Mesenchymal stem cell (in vitro differentiated cells and primary cell): ENCODE measurements at regions not wholly inside any gene's neighbourhood (a gene's known extent, or its start where the extent isn't known, plus 50 kb on each side); places are given as distances from the start of the nearest gene placed in this dataset.

Experiments used
- DNase-seq: peaks from one replicate; pipeline ENCODE4 v3.0.0-alpha.2; 2013
- H2AFZ ChIP-seq: one replicate; pipeline ENCODE4 v1.6.1; 2013; ENCODE audit warnings: low read depth, mild to moderate bottlenecking, control low read depth, inconsistent platforms, low read length, moderate library complexity
- H2AK5ac ChIP-seq: 2 replicates; pipeline ENCODE4 v1.6.1; 2013; ENCODE audit warnings: low read length, moderate library complexity, mild to moderate bottlenecking, inconsistent platforms; ENCODE audit not compliant: severe bottlenecking
- H2BK120ac ChIP-seq: one replicate; pipeline ENCODE4 v1.6.1; 2013; ENCODE audit warnings: low read depth, mild to moderate bottlenecking, inconsistent platforms, low read length, moderate library complexity
- H2BK12ac ChIP-seq, 2 experiments: one replicate each; pipeline ENCODE4 v1.6.1; 2013; ENCODE audit warnings: inconsistent platforms in 2 of 2, low read length in 2 of 2, mild to moderate bottlenecking in 2 of 2, moderate library complexity in 2 of 2, control low read depth in 1 of 2
- H2BK15ac ChIP-seq: one replicate; pipeline ENCODE4 v1.6.1; 2013; ENCODE audit warnings: mild to moderate bottlenecking, low read depth, inconsistent platforms; ENCODE audit not compliant: poor library complexity, severe bottlenecking
- H2BK5ac ChIP-seq: 2 replicates; pipeline ENCODE4 v1.6.1; 2013; ENCODE audit warnings: low read depth, mild to moderate bottlenecking, low read length, control low read depth, inconsistent platforms; ENCODE audit not compliant: poor library complexity, severe bottlenecking
- H3K14ac ChIP-seq, 2 experiments: one replicate each; pipeline ENCODE4 v1.6.1; 2013; ENCODE audit warnings: inconsistent platforms in 2 of 2, low read length in 2 of 2, control low read depth in 1 of 2, mild to moderate bottlenecking in 1 of 2, moderate library complexity in 1 of 2
- H3K18ac ChIP-seq, 2 experiments: one replicate each; pipeline ENCODE4 v1.6.1; 2013; ENCODE audit warnings: inconsistent platforms in 2 of 2, low read length in 2 of 2, control low read depth in 1 of 2, low read depth in 1 of 2, mild to moderate bottlenecking in 1 of 2
- H3K23ac ChIP-seq, 2 experiments: one replicate each; pipeline ENCODE4 v1.6.1; 2013; ENCODE audit warnings: inconsistent platforms in 2 of 2, low read length in 2 of 2, mild to moderate bottlenecking in 2 of 2, moderate library complexity in 2 of 2, control low read depth in 1 of 2
- H3K27ac ChIP-seq: 2 replicates; pipeline ENCODE4 v1.5.1; 2013; ENCODE audit warnings: mild to moderate bottlenecking, moderate library complexity, low read length, control low read depth, inconsistent platforms; ENCODE audit not compliant: poor library complexity, severe bottlenecking
- H3K27me3 ChIP-seq, 2 experiments: 2 replicates each; pipeline versions ENCODE4 v1.6.1 to v1.7.0; 2013; ENCODE audit warnings: low read length in 2 of 2, mild to moderate bottlenecking in 2 of 2, moderate library complexity in 2 of 2, control low read depth in 1 of 2, inconsistent platforms in 1 of 2; ENCODE audit not compliant: control insufficient read depth in 1 of 2, insufficient read depth in 1 of 2
- H3K36me3 ChIP-seq, 2 experiments: 2 replicates each; pipeline versions ENCODE4 v1.6.1 to v1.7.0; 2013; ENCODE audit warnings: low read length in 2 of 2, control low read depth in 1 of 2, inconsistent platforms in 1 of 2, low read depth in 1 of 2, mild to moderate bottlenecking in 1 of 2; ENCODE audit not compliant: insufficient read depth in 2 of 2, control insufficient read depth in 1 of 2
- H3K4ac ChIP-seq, 2 experiments: one replicate each; pipeline ENCODE4 v1.6.1; 2013; ENCODE audit warnings: inconsistent platforms in 2 of 2, low read length in 2 of 2, mild to moderate bottlenecking in 2 of 2, moderate library complexity in 2 of 2, control low read depth in 1 of 2, low read depth in 1 of 2
- H3K4me1 ChIP-seq: 2 replicates; pipeline ENCODE4 v1.6.1; 2013; ENCODE audit warnings: low read depth, low read length, control low read depth; ENCODE audit not compliant: control insufficient read depth, insufficient read depth
- H3K4me2 ChIP-seq: 2 replicates; pipeline ENCODE4 v1.6.1; 2013; ENCODE audit warnings: low read length, mild to moderate bottlenecking, inconsistent platforms; ENCODE audit not compliant: poor library complexity, severe bottlenecking
- H3K4me3 ChIP-seq, 2 experiments: 2 replicates each; pipeline versions ENCODE4 v1.5.1 to v1.7.0; 2013; ENCODE audit warnings: low read length in 2 of 2, mild to moderate bottlenecking in 2 of 2, control low read depth in 1 of 2, low read depth in 1 of 2; ENCODE audit not compliant: insufficient read depth in 1 of 2
- H3K79me1 ChIP-seq: replicated peaks from 2 replicates; pipeline ENCODE4 v1.6.1; 2013; ENCODE audit warnings: mild to moderate bottlenecking, control low read depth, low read length, inconsistent platforms; ENCODE audit not compliant: poor library complexity, severe bottlenecking
- H3K9ac ChIP-seq: 2 replicates; pipeline ENCODE4 v1.7.0; 2013; ENCODE audit warnings: mild to moderate bottlenecking, low read length, moderate library complexity
- H3K9me3 ChIP-seq: 2 replicates; pipeline ENCODE4 v1.7.0; 2013; ENCODE audit warnings: mild to moderate bottlenecking, low read length; ENCODE audit not compliant: control insufficient read depth
- H4K8ac ChIP-seq: one replicate; pipeline ENCODE4 v1.6.1; 2013; ENCODE audit warnings: inconsistent platforms, mild to moderate bottlenecking, low read length, moderate library complexity
- H4K91ac ChIP-seq: one replicate; pipeline ENCODE4 v1.6.1; 2013; ENCODE audit warnings: mild to moderate bottlenecking, low read length, inconsistent platforms
- WGBS: methylation state at CpG from one replicate; pipeline ENCODE4 v1.1.7; 2013; ENCODE audit warnings: mixed read lengths; 5-methylcytosine and 5-hydroxymethylcytosine counted together

DNA sequence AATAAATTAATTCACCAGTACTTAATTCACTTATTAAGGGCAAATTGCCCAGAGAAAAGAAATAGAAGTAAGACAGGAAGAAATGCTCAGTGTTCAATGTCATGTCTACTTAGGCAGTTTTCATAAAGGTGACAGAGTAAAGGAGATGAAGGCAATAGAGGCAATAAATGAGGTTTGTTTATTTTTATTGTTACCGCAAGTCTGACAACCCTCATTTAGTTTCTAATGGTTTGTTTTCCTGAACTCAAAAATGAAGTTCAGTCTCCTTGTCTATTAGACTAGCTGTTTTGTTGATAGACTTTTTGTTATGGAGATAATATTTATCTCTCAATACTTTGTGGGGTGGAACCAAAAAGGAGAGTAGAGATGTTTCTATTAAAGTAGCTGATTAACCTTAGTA is 258.3 kb downstream of the C3orf38 start:
- Histone ChIP-seq H2BK5ac (no peak overlapping the region), H2AFZ (no peak overlapping the region), H3K79me1 (no peaks in the 10 kb centered on the region), H3K27me3 (no peaks in the 10 kb centered on the region), H3K23ac (no peak overlapping the region), H4K8ac (no peak overlapping the region), H3K4ac (no peak overlapping the region), H2BK12ac (no peak overlapping the region), H2BK15ac (no peak overlapping the region), H3K18ac (no peak overlapping the region), H3K27ac (no peak overlapping the region), H2BK120ac (no peak overlapping the region), H3K4me3 (no peak overlapping the region), H3K14ac (no peak overlapping the region), H3K4me1 (no peaks in the 10 kb centered on the region), H3K4me2 (no peak overlapping the region), H2AK5ac (no peak overlapping the region), H3K9me3 (no peaks in the 10 kb centered on the region), H4K91ac (no peak overlapping the region), H3K9ac (no peak overlapping the region), H3K36me3 (no peaks in the 10 kb centered on the region)
- WGBS, result 57% methylated on average over 1 of the region's 1 CpG
- DNase-seq, result no peak

GRCh38 chr3:88408935-88409334 is 259.2 kb downstream of the C3orf38 start:
- Histone ChIP-seq H3K4ac (no peak overlapping the region), H2BK15ac (no peak overlapping the region), H2BK5ac (no peak overlapping the region), H3K4me1 (no peaks in the 10 kb centered on the region), H3K9me3 (no peaks in the 10 kb centered on the region), H3K9ac (no peak overlapping the region), H3K4me2 (no peak overlapping the region), H2BK12ac (no peak overlapping the region), H3K23ac (no peak overlapping the region), H2AK5ac (no peak overlapping the region), H3K4me3 (no peak overlapping the region), H2BK120ac (no peak overlapping the region), H4K91ac (no peak overlapping the region), H3K18ac (no peak overlapping the region), H3K27ac (no peak overlapping the region), H2AFZ (no peak overlapping the region), H4K8ac (no peak overlapping the region), H3K14ac (no peak overlapping the region), H3K27me3 (no peaks in the 10 kb centered on the region), H3K79me1 (no peaks in the 10 kb centered on the region), H3K36me3 (no peaks in the 10 kb centered on the region)
- no peak for DNase-seq
- WGBS, result 55% methylated on average over 3 of the region's 5 CpGs

- Histone ChIP-seq H2BK5ac (no peak overlapping the region), H4K91ac (no peak overlapping the region), H2BK120ac (no peak overlapping the region), H3K9me3 (no peaks in the 10 kb centered on the region), H3K27me3 (no peaks in the 10 kb centered on the region), H2AK5ac (no peak overlapping the region), H3K18ac (no peak overlapping the region), H3K4me3 (no peak overlapping the region), H4K8ac (no peak overlapping the region), H3K36me3 (no peaks in the 10 kb centered on the region), H3K4ac (no peak overlapping the region), H2BK12ac (no peak overlapping the region), H3K4me1 (no peaks in the 10 kb centered on the region), H3K14ac (no peak overlapping the region), H3K9ac (no peak overlapping the region), H3K4me2 (no peak overlapping the region), H3K79me1 (no peaks in the 10 kb centered on the region), H3K27ac (no peak overlapping the region), H2BK15ac (no peak overlapping the region), H3K23ac (no peak overlapping the region), H2AFZ (no peak overlapping the region)
- DNase-seq, result no peak
- WGBS, result 77% methylated on average over 2 of the region's 3 CpGs
These were observed 260.5 kb downstream of the C3orf38 start for GRCh38 chr3:88410259-88410658.

- no peak overlapping the region for H3K4me2 ChIP-seq
- H3K9ac ChIP-seq, result no peak overlapping the region
- no peak overlapping the region for H2BK15ac ChIP-seq
- no peak overlapping the region for H3K27ac ChIP-seq
- no peak overlapping the region for H2BK5ac ChIP-seq
- no peak overlapping the region for H3K4ac ChIP-seq
- no peaks in the 10 kb centered on the region for H3K36me3 ChIP-seq
- no peak overlapping the region for H4K91ac ChIP-seq
- no peaks in the 10 kb centered on the region for H3K9me3 ChIP-seq
- no peak overlapping the region for H2BK120ac ChIP-seq
- no peak for DNase-seq
- no peaks in the 10 kb centered on the region for H3K4me1 ChIP-seq
- no peak overlapping the region for H2AK5ac ChIP-seq
- no peak overlapping the region for H4K8ac ChIP-seq
- no peaks in the 10 kb centered on the region for H3K79me1 ChIP-seq
- H2AFZ ChIP-seq, result no peak overlapping the region
- H3K14ac ChIP-seq, result no peak overlapping the region
- no peak overlapping the region for H3K23ac ChIP-seq
- no peak overlapping the region for H2BK12ac ChIP-seq
- H3K18ac ChIP-seq, result no peak overlapping the region
- H3K27me3 ChIP-seq, result no peaks in the 10 kb centered on the region
- H3K4me3 ChIP-seq, result no peak overlapping the region
- no CpG with 5 or more reads among the region's 1 CpG for WGBS
These were observed 262.6 kb downstream of the C3orf38 start for GRCh38 chr3:88412346-88412745.
